ENCODE measurements at regions not wholly inside any gene's neighbourhood (a gene's known extent, or its start where the extent isn't known, plus 50 kb on each side); places are given as distances from the start of the nearest gene placed in this dataset.

- TF ChIP-seq CTCF (IDR thresholded peaks at IDR 0.05) (no peak), POLR2A (IDR thresholded peaks at IDR 0.05) (no peak)
These were observed 363.9 kb downstream of the UTRN start for GRCh38 chr6:144649085-144649484.

Measured in vagina (tissue), 2 donors.